GM19324 (cell line): ENCODE measurements at regions not wholly inside any gene's neighbourhood (a gene's known extent, or its start where the extent isn't known, plus 50 kb on each side); places are given as distances from the start of the nearest gene placed in this dataset.

Experiments
- ATAC-seq: cut with Tn5 transposase; IDR thresholded peaks from one replicate; pipeline ENCODE4 v1.9.1; 2021; ENCODE audit warnings: mild to moderate bottlenecking, moderate library complexity; ENCODE audit not compliant: unreplicated experiment, low FRiP score

DNA sequence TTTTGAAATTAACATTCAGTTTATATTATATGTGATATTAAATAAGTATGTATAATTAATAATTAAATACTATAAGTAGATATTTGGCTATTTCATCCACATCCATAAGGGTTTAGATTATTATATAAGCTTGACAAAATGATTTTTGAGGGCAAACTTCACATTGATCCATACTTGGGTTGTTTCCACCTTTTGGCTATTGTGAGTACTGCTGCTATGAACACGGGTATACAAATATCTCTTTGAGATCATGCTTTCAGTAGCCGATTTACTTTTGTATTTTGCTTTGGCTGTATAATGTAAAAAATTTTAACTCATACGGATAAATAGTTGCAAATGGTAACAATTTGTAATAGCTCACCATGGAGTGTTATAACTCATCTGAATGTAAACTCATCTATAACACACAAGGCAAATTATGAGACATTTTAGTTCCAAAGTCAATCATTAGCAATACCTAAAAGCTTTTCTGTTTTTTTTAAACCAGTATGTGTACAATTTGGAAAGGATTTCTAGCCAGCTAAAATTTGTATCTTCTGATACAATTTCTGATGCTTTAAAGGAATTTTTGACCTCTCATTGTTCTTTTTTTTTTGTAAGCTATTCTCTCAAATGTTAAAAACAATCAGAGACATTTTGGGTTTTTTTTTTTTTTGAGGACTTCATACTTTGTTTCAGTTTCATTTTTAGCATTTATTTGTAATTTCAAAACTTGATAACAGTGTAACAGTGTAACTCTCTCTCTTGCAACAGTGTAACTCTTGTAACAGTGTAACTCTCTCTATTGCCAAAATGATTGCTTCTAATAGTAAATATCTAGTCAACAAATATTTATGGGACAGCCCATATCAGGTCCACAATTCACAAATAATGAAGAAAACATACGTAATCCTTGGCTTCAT, 51.8 kb upstream of the ARX start:
- ATAC-seq: no peak

DNA sequence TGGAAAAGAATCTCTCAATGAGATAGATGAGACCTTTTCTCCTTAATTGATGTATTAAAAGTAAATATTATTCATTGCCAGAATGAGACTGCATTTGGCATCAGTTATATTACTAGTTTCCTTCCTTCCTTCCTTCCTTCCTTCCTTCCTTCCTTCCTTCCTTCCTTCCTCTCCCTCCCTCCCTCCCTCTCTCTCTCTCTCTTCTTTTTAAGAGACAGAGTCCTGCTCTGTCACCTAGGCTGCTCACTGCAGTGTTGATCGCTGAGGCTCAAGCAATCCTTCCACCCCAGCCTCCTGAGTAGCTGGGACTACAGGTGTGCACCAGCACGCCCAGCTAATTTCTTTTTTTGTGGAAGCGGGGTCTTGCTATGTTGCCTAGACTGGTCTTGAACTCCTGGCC, 50.4 kb upstream of the ARX start:
- ATAC-seq: no peak
